ENCODE measurements at regions not wholly inside any gene's neighbourhood (a gene's known extent, or its start where the extent isn't known, plus 50 kb on each side); places are given as distances from the start of the nearest gene placed in this dataset.
"Not testable (repeated sequence)": the region's sequence is repeated elsewhere in the genome, so short reads cannot be mapped to it uniquely, and the experiment has no call there.

- no peak for DNase-seq (ENCODE audit: low spot score)
Measured at GRCh38 chr4:15163284-15163645, 161.0 kb downstream of the CPEB2 start.

GRCh38 chr4:15164571-15164970 lies 162.3 kb downstream of the CPEB2 start:
- no peak for DNase-seq (ENCODE audit: low spot score)

GRCh38 chr4:15167743-15168142 lies 165.5 kb downstream of the CPEB2 start:
- no peak for DNase-seq (ENCODE audit: low spot score)

- no peak for DNase-seq (ENCODE audit: low spot score)
Measured at GRCh38 chr4:15168759-15169158, 166.5 kb downstream of the CPEB2 start.

- DNase-seq (ENCODE audit: low spot score) = no peak
Measured at GRCh38 chr4:15171725-15172124, 169.4 kb downstream of the CPEB2 start.

- DNase-seq (ENCODE audit: low spot score) = peak; percentile 89
Measured at GRCh38 chr4:15173251-15173650, 171.0 kb downstream of the CPEB2 start.

GRCh38 chr4:15174168-15174567 lies 171.9 kb downstream of the CPEB2 start:
- not testable (repeated sequence) for DNase-seq (ENCODE audit: low spot score)

- DNase-seq (ENCODE audit: low spot score) = not testable (repeated sequence)
Measured at GRCh38 chr4:15179842-15180241, 177.6 kb downstream of the CPEB2 start.

GRCh38 chr4:15182600-15183220 lies 180.4 kb downstream of the CPEB2 start:
- no peak for DNase-seq (ENCODE audit: low spot score)

GRCh38 chr4:15186149-15186548 lies 183.9 kb downstream of the CPEB2 start:
- DNase-seq (ENCODE audit: low spot score) = no peak

GRCh38 chr4:15186806-15187205 lies 184.5 kb downstream of the CPEB2 start:
- DNase-seq (ENCODE audit: low spot score) = no peak

- DNase-seq (ENCODE audit: low spot score) = no peak
Measured at GRCh38 chr4:15188605-15189539, 186.6 kb downstream of the CPEB2 start.

GRCh38 chr4:15194520-15194919 lies 192.2 kb downstream of the CPEB2 start:
- DNase-seq (ENCODE audit: low spot score) = no peak

GRCh38 chr4:15197005-15197404 lies 194.7 kb downstream of the CPEB2 start:
- peak; percentile 45 for DNase-seq (ENCODE audit: low spot score)

- DNase-seq (ENCODE audit: low spot score) = peak; percentile 63
Measured at GRCh38 chr4:15198070-15198727, 195.9 kb downstream of the CPEB2 start.

GRCh38 chr4:15201782-15202181 lies 199.5 kb downstream of the CPEB2 start:
- no peak for DNase-seq (ENCODE audit: low spot score)

GRCh38 chr4:15202481-15202880 lies 200.2 kb downstream of the CPEB2 start:
- no peak for DNase-seq (ENCODE audit: low spot score)

- not testable (repeated sequence) for DNase-seq (ENCODE audit: low spot score)
Measured at GRCh38 chr4:15206526-15206925, 204.2 kb downstream of the CPEB2 start.

GRCh38 chr4:15213302-15213970 lies 211.2 kb downstream of the CPEB2 start:
- no peak for DNase-seq (ENCODE audit: low spot score)

- no peak for DNase-seq (ENCODE audit: low spot score)
Measured at GRCh38 chr4:15215109-15215508, 212.7 kb upstream of the C1QTNF7 start.

- no peak for DNase-seq (ENCODE audit: low spot score)
Measured at GRCh38 chr4:15226203-15226602, 201.6 kb upstream of the C1QTNF7 start.

Data from cerebellar cortex (tissue), 1 donor.